HG02852 (cell line): ENCODE measurements at regions not wholly inside any gene's neighbourhood (a gene's known extent, or its start where the extent isn't known, plus 50 kb on each side); places are given as distances from the start of the nearest gene placed in this dataset.

ENCODE experiments used
- ATAC-seq: cut with Tn5 transposase; IDR thresholded peaks from one replicate; pipeline ENCODE4 v1.9.1; 2021; ENCODE audit warnings: mild to moderate bottlenecking, moderate library complexity; ENCODE audit not compliant: unreplicated experiment

- no peak for ATAC-seq
These were observed 394.5 kb downstream of the ICE1 start for GRCh38 chr5:5816960-5817359.

GRCh38 chr5:5813441-5813840 is 391.0 kb downstream of the ICE1 start:
- no peak for ATAC-seq

- no peak for ATAC-seq
These were observed 388.0 kb downstream of the ICE1 start for GRCh38 chr5:5810461-5810860.

GRCh38 chr5:5805916-5806315 is 383.4 kb downstream of the ICE1 start:
- no peak for ATAC-seq

GRCh38 chr5:5804478-5805233 is 382.2 kb downstream of the ICE1 start:
- ATAC-seq = no peak

GRCh38 chr5:5800801-5801761 is 378.6 kb downstream of the ICE1 start:
- ATAC-seq = no peak

GRCh38 chr5:5799826-5800225 is 377.3 kb downstream of the ICE1 start:
- ATAC-seq = no peak

- ATAC-seq = no peak
These were observed 376.8 kb downstream of the ICE1 start for GRCh38 chr5:5799229-5799628.

GRCh38 chr5:5798462-5798861 is 376.0 kb downstream of the ICE1 start:
- ATAC-seq = no peak

GRCh38 chr5:5798041-5798440 is 375.6 kb downstream of the ICE1 start:
- ATAC-seq = no peak

GRCh38 chr5:5795074-5795771 is 372.7 kb downstream of the ICE1 start:
- no peak for ATAC-seq

GRCh38 chr5:5794118-5794560 is 371.7 kb downstream of the ICE1 start:
- ATAC-seq = no peak

GRCh38 chr5:5793242-5794117 is 371.0 kb downstream of the ICE1 start:
- no peak for ATAC-seq

- ATAC-seq = no peak
These were observed 369.6 kb downstream of the ICE1 start for GRCh38 chr5:5792106-5792505.

GRCh38 chr5:5788793-5789192 is 366.3 kb downstream of the ICE1 start:
- ATAC-seq = no peak

GRCh38 chr5:5787373-5787772 is 364.9 kb downstream of the ICE1 start:
- ATAC-seq = no peak

- ATAC-seq = no peak
These were observed 361.6 kb downstream of the ICE1 start for GRCh38 chr5:5784101-5784500.

GRCh38 chr5:5783021-5783420 is 360.5 kb downstream of the ICE1 start:
- no peak for ATAC-seq

GRCh38 chr5:5782402-5782801 is 359.9 kb downstream of the ICE1 start:
- ATAC-seq = no peak

GRCh38 chr5:5781335-5781734 is 358.9 kb downstream of the ICE1 start:
- no peak for ATAC-seq
